Activated CD4-positive, alpha-beta T cell treated with anti-CD3 and anti-CD28 coated beads for 24 hours (primary cell): ENCODE measurements at regions not wholly inside any gene's neighbourhood (a gene's known extent, or its start where the extent isn't known, plus 50 kb on each side); places are given as distances from the start of the nearest gene placed in this dataset.
"Not testable (repeated sequence)": the region's sequence is repeated elsewhere in the genome, so short reads cannot be mapped to it uniquely, and the experiment has no call there.

ENCODE experiments used
- DNase-seq, 2 donors: peaks; one replicate each; pipeline ENCODE4 v3.0.0-alpha.2; 2020; ENCODE audit warnings: low read depth in 2 of 2

GRCh38 chr5:5751987-5752386, 329.5 kb downstream of the ICE1 start:
- no peak for DNase-seq

DNA sequence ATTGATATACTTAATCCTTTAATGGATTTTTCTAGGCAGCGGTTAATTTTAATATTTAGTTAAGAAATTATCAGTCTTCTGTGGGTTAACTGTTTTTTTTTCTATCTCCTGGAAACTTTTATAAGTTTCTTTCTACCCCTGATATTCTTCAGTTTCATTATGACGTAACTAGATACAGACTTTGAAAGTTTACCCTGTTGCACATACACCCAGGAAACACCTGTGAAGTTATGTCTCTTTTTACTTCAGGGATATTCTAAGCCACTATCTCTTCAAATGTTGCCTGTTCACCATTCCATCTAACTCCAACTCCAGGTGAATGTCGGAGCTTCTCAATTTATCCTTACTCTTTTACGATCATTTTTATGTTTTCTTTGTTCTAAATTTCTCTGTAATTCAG, 329.0 kb downstream of the ICE1 start:
- no peak for DNase-seq

- DNase-seq: no peak
Observed at GRCh38 chr5:5741418-5741817, 318.9 kb downstream of the ICE1 start.

GRCh38 chr5:5739490-5739945, 317.0 kb downstream of the ICE1 start:
- no peak for DNase-seq

DNA sequence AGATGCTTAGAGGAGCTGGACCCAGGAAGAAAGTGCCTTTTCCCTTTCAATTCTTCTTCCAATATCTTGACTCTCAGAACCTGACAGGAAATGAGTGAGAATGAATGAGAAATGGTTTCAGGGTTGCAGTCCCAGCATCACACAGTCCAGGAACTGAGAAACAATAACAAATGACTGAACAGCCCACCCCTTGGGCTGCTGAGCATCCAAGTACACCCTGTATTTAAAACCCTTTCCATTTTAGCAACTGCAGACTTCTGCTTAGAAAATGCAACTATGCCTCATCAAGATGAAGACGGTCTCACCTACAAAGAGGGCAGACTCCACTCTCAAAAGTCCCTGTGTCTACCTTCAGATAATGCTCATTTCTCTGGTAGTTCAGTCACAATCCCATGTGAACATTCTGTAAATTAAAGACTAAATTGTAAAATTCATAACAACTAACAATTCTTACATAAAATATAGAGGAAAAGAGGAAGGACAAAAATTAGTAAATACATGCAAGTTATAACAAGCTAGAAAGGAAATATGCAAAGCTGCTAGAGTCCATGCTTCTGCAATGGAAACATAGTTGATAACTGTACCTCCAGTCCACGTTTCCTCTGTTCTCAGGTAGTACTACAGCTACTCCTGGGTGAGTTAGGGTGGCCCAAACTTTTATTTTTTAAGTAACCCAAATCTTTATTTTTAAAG, 316.5 kb downstream of the ICE1 start:
- no peak for DNase-seq

GRCh38 chr5:5736007-5736406, 313.5 kb downstream of the ICE1 start:
- no peak for DNase-seq

DNA sequence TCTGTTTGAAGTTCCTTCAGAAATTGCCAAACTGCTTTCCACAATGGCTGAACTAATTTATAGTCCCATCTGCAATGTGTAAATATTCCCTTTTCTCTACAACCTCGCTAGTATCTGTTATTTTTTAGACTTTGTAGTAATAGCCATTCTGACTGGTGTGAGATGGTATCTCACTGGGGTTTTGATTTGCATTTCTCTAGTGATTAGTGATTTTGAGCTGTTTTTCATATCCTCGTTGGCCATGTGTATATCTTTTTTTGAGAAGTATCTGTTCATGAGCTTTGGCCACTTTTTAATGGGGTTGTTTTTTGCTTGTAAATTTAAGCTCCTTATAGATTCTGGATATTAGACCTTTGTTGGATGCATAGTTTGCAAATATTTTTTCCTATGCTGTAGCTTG, 310.6 kb downstream of the ICE1 start:
- DNase-seq: not testable (repeated sequence)

- no peak for DNase-seq
Observed at GRCh38 chr5:5726401-5726800, 303.9 kb downstream of the ICE1 start.

- no peak for DNase-seq
Observed at GRCh38 chr5:5721881-5722280, 299.4 kb downstream of the ICE1 start.

- DNase-seq: no peak
Observed at GRCh38 chr5:5719292-5719691, 296.8 kb downstream of the ICE1 start.

GRCh38 chr5:5716665-5717064, 294.2 kb downstream of the ICE1 start:
- no peak for DNase-seq

GRCh38 chr5:5711592-5711991, 289.1 kb downstream of the ICE1 start:
- no peak for DNase-seq

DNA sequence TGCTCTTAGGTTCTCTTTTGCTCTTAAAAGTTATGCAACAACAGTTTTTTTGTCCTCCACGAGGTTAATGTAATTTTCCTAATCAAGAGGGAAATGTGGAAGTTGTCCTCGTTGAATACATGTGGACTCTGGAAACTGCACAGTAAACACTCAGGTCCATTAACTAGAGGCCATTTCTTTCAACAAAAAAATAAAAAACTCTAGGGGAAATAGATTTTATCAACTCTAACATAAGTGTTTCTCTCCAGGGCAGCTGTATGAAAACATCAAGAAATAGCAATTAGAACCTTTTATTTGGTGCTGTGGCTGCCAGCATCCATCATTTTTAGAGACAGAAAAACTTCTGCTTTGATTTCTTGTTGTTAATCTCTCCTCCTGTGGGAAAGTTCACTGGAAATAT, 288.6 kb downstream of the ICE1 start:
- no peak for DNase-seq

- DNase-seq: no peak
Observed at GRCh38 chr5:5710471-5710870, 288.0 kb downstream of the ICE1 start.

DNA sequence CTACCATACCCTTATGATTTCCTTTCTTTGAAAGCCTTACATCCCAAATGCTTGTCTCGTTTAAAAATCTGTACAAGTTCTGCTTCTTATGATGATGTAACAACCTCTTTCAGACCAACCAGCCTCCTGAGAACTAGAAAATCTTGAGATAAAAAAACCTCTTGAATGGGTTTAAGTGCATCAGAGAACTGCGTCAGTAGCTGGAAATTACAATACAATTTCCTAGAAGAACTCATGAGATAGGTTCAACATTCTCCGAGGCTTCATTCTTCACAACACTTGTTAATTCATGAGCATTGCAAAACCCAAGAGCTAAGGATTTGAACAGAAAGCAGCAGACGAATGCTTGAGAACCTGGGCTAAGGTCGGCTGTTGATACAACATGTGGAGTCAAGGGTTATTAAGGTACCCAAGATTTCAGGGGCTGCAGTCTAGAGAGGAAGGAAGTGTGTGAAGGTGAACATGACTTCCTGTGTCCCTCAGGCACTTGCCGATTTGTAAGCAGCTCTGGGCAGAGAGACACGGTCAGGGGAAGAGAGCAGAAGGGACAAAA, 286.0 kb downstream of the ICE1 start:
- DNase-seq: no peak

DNA sequence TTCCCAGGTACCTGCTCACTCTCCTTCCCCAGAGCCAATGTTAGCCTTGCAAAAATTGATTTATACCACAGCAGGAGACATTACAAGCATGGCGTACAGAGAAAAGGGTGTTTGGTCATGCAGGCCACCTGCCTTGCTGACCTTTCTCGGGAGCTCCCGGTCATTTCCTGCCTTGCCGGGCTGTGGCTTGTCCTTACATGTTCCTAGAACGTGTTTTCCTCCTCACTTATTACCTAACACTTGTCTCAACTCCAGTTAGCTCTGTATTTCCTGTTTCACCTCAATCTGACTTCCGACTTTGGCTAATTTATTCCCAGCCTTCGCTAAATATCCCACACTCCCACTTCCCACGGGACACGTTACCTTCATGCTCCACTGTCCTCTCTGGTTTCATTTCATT, 282.5 kb downstream of the ICE1 start:
- no peak for DNase-seq

GRCh38 chr5:5704352-5704751, 281.9 kb downstream of the ICE1 start:
- no peak for DNase-seq

DNA sequence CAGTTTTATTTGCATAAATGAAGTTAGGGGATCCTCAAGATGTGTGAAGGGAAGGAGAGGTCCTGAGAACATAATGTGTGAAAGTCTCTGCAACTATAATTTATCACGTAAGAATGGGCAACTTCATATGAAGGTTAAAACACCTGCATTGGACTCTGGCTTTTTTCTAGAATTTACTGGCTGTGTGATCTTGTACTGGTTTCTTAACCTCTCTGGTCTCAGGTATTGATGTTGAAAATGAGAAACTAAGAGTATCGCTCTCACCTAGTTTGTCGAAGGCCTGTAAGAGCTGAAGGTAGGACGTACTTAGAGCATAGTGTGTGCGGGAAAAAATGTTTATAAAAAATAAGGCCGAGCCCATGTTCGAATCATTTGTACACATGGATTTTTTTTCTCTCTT, 280.5 kb downstream of the ICE1 start:
- DNase-seq: no peak

- no peak for DNase-seq
Observed at GRCh38 chr5:5700549-5700948, 278.1 kb downstream of the ICE1 start.

DNA sequence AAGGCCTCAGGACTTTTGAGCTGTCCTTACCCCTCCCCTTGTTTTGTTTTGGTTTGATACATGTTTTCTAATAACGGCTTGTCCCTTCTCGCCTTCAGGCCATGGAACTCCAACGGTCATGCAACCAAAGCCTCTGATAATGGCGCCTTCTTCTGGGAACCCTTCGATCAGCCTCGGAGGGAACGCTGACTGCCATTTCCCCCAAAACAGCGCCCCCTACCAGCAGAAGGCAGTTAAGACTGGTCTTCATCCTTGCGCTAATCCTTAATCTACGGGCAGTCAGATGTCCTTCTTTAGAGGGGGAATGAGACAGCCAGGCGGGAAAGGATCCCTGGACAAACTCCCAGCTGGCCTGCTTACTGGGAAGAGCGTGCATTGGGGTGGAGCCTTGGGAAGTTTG, 276.6 kb downstream of the ICE1 start:
- DNase-seq: no peak

GRCh38 chr5:5695266-5695665, 272.8 kb downstream of the ICE1 start:
- no peak for DNase-seq

DNA sequence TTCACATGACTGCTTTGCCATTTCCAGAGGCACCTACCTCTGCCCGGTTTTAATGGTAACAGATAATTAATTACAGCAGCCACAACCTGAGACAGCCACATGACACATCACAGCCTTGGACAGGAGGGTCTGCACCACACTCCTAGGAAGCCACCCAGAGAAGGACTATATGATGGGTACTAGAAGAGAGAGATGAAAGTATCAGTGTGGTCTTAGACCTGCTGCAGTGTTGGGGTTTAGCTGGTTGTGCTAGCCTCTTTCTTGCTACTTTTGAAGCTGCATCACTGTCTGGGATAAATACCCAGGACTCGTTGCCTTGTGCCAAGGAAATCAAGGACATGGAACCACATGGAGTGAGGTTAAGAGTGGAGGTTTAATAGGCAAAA, 266.4 kb downstream of the ICE1 start:
- DNase-seq: no peak

GRCh38 chr5:5688194-5688924, 265.9 kb downstream of the ICE1 start:
- no peak for DNase-seq
